ENCODE measurements at regions not wholly inside any gene's neighbourhood (a gene's known extent, or its start where the extent isn't known, plus 50 kb on each side); places are given as distances from the start of the nearest gene placed in this dataset.

GRCh38 chrX:6909396-6909795 is 238.1 kb upstream of the STS start:
- ChIA-PET CTCF (no interaction called here), POLR2A (no interaction called here)
- no peak for TF ChIP-seq CTCF (IDR thresholded peaks at IDR 0.05; ENCODE audit: control extremely low read depth, extremely low read depth, low read depth, missing control alignments)
- no peak for DNase-seq (ENCODE audit: extremely low spot score)

- no peak for DNase-seq (ENCODE audit: extremely low spot score)
- CTCF ChIA-PET = no interaction called here
- POLR2A ChIA-PET = no interaction called here
- TF ChIP-seq CTCF (IDR thresholded peaks at IDR 0.05; ENCODE audit: control extremely low read depth, extremely low read depth, low read depth, missing control alignments) = no peak
These were observed 240.9 kb upstream of the STS start for GRCh38 chrX:6906608-6907007.

- CTCF ChIA-PET = no interaction called here
These were observed 243.4 kb upstream of the STS start for GRCh38 chrX:6904156-6904555.

GRCh38 chrX:6898371-6898770 is 249.1 kb upstream of the STS start:
- ChIA-PET CTCF (no interaction called here), POLR2A (no interaction called here)
- no peak for TF ChIP-seq CTCF (IDR thresholded peaks at IDR 0.05; ENCODE audit: control extremely low read depth, extremely low read depth, low read depth, missing control alignments)
- DNase-seq (ENCODE audit: extremely low spot score) = no peak

More at GRCh38 chrX:6904156-6904555, 243.4 kb upstream of the STS start:
- POLR2A ChIA-PET = no interaction called here
- TF ChIP-seq CTCF (IDR thresholded peaks at IDR 0.05; ENCODE audit: control extremely low read depth, extremely low read depth, low read depth, missing control alignments) = no peak
- no peak for DNase-seq (ENCODE audit: extremely low spot score)

- ChIA-PET POLR2A (no interaction called here), CTCF (no interaction called here)
- DNase-seq (ENCODE audit: extremely low spot score) = no peak
- no peak for TF ChIP-seq CTCF (IDR thresholded peaks at IDR 0.05; ENCODE audit: control extremely low read depth, extremely low read depth, low read depth, missing control alignments)
These were observed 256.1 kb upstream of the STS start for GRCh38 chrX:6891404-6891803.

- TF ChIP-seq CTCF (IDR thresholded peaks at IDR 0.05; ENCODE audit: control extremely low read depth, extremely low read depth, low read depth, missing control alignments) = no peak
- DNase-seq (ENCODE audit: extremely low spot score) = no peak
- POLR2A ChIA-PET = no interaction called here
- CTCF ChIA-PET = no interaction called here
These were observed 256.8 kb upstream of the STS start for GRCh38 chrX:6890544-6891261.

All from GM10248 (cell line).